GM12878 (cell line): ENCODE measurements at regions not wholly inside any gene's neighbourhood (a gene's known extent, or its start where the extent isn't known, plus 50 kb on each side); places are given as distances from the start of the nearest gene placed in this dataset.

ENCODE experiments used
- ATAC-seq: fragments of 200-7000 bp; cut with Tn5 transposase; 3 replicates; pipeline ENCODE4 v1.9.1; 2020; ENCODE audit warnings: mild to moderate bottlenecking, moderate library complexity
- BruUV-seq: library from RNA; stranded (reverse); fragments of 400-500 nt; replicated peaks from 2 replicates; lab custom pipeline; 2021; lab: Mats Ljungman, UMichigan
- CTCF ChIA-PET: fragments of 300-600 bp; sonication (Branson Sonifier 250); formaldehyde crosslinking; extraction: SDS; loops from one replicate; lab custom pipeline; 2021; ENCODE audit warnings: inconsistent platforms; lab: Yijun Ruan, JAX
- POLR2A ChIA-PET: fragments of 350-600 bp; formaldehyde crosslinking; extraction: SDS; loops from one replicate; lab custom pipeline; 2021; ENCODE audit warnings: inconsistent platforms; lab: Charles Lee
- RAD21 ChIA-PET: fragments of 300-600 bp; sonication (Branson Sonifier 250); formaldehyde crosslinking; loops from one replicate; lab custom pipeline; 2023; ENCODE audit warnings: antibody characterized with exemption; ENCODE audit not compliant: unreplicated experiment; lab: Charles Lee
- SMC1A ChIA-PET: fragments of 300-600 bp; sonication (Branson Sonifier 250); formaldehyde crosslinking; loops from one replicate; lab custom pipeline; 2023; ENCODE audit not compliant: unreplicated experiment, uncharacterized antibody; lab: Charles Lee
- DNase-seq: peaks from one replicate; pipeline ENCODE4 v3.0.0-alpha.2; 2011; ENCODE audit warnings: low read depth, low spot score
- FAIRE-seq: peaks from 3 replicates; lab custom pipeline; 2011; peaks lifted over from hg19 to GRCh38; lab: Jason Lieb, UNC
- H2AFZ ChIP-seq: 2 replicates; pipeline ENCODE4 v1.6.0; 2011; ENCODE audit warnings: low read depth, low read length, control low read depth; ENCODE audit not compliant: control insufficient read depth
- H3K27ac ChIP-seq: 2 replicates; pipeline ENCODE4 v1.5.1; 2011; ENCODE audit warnings: control low read depth; ENCODE audit not compliant: control insufficient read depth, insufficient read depth
- H3K27me3 ChIP-seq, 2 experiments: replicated peaks in 1 of 2; 2 replicates each; pipeline versions ENCODE4 v1.6.0 to v1.6.1; 2011; ENCODE audit warnings: low read length in 1 of 2; ENCODE audit not compliant: control insufficient read depth in 2 of 2, insufficient read depth in 2 of 2
- H3K36me3 ChIP-seq, 2 experiments: 2 replicates each; pipeline ENCODE4 v1.5.1; 2011; ENCODE audit warnings: low read length in 1 of 2; ENCODE audit not compliant: control insufficient read depth in 2 of 2, insufficient read depth in 2 of 2
- H3K4me1 ChIP-seq: 2 replicates; pipeline ENCODE4 v1.6.1; 2011; ENCODE audit warnings: mild to moderate bottlenecking, low read length, moderate library complexity, mixed read lengths; ENCODE audit not compliant: control insufficient read depth, insufficient read depth
- H3K4me2 ChIP-seq: 2 replicates; pipeline ENCODE4 v1.6.0; 2011; ENCODE audit warnings: control low read depth; ENCODE audit not compliant: control insufficient read depth, insufficient read depth
- H3K4me3 ChIP-seq: fragments of 200-600 bp; sonication (generic); 2 replicates; pipeline ENCODE4 v1.5.1; 2016
- H3K79me2 ChIP-seq: 2 replicates; pipeline ENCODE4 v1.6.0; 2011; ENCODE audit warnings: low read length; ENCODE audit not compliant: control insufficient read depth, insufficient read depth
- H3K9ac ChIP-seq: 2 replicates; pipeline ENCODE4 v1.8.0; 2011; ENCODE audit warnings: low read length, control low read depth, mixed read lengths; ENCODE audit not compliant: control insufficient read depth, insufficient read depth
- H3K9me3 ChIP-seq: replicated peaks from 3 replicates; pipeline ENCODE4 v1.5.1; 2011; ENCODE audit warnings: mild to moderate bottlenecking, low read length; ENCODE audit not compliant: control insufficient read depth, insufficient read depth
- H4K20me1 ChIP-seq: 2 replicates; pipeline ENCODE4 v1.6.0; 2011; ENCODE audit not compliant: control insufficient read depth, insufficient read depth
- ASH2L ChIP-seq: fragments of 300-600, 200-600 bp; sonication (generic); IDR thresholded peaks from 2 replicates; pipeline ENCODE4 v1.6.1; 2017; ENCODE audit warnings: low read depth, mild to moderate bottlenecking, borderline replicate concordance
- BACH1 ChIP-seq: fragments of 450-650 bp; IDR thresholded peaks from 2 replicates; pipeline ENCODE4 v1.6.1; 2017; ENCODE audit warnings: mild to moderate bottlenecking, borderline replicate concordance
- CEBPZ ChIP-seq: fragments of 150-350 bp; IDR thresholded peaks from 2 replicates; pipeline ENCODE4 v1.6.1; 2016; ENCODE audit warnings: low read depth, low read length
- EGR1 ChIP-seq, 2 experiments: IDR thresholded peaks; 1 replicate in 1 of 2; 2 replicates in 1 of 2; pipeline ENCODE4 v1.6.1; 2011 to 2012; ENCODE audit warnings: low read depth in 2 of 2, low read length in 2 of 2, borderline replicate concordance in 1 of 2, mild to moderate bottlenecking in 1 of 2, moderate library complexity in 1 of 2
- FOS ChIP-seq: IDR thresholded peaks from 3 replicates; pipeline ENCODE4 v1.6.1; 2011; ENCODE audit warnings: borderline replicate concordance; ENCODE audit not compliant: insufficient read length; ENCODE audit errors: extremely low read depth
- GATAD2B ChIP-seq: fragments of 450-650 bp; conservative IDR thresholded peaks from 2 replicates; pipeline ENCODE4 v1.6.1; 2017; ENCODE audit warnings: low read depth, mild to moderate bottlenecking, moderate library complexity
- KDM1A ChIP-seq: fragments of 200-600 bp; sonication (generic); IDR thresholded peaks from 2 replicates; pipeline ENCODE4 v1.6.1; 2016; ENCODE audit warnings: borderline replicate concordance
- NBN ChIP-seq: fragments of 450-650 bp; IDR thresholded peaks from 2 replicates; pipeline ENCODE4 v1.6.1; 2016
- PAX5 ChIP-seq: IDR thresholded peaks from 2 replicates; pipeline ENCODE4 v1.6.1; 2011; ENCODE audit warnings: low read depth, low read length, borderline replicate concordance
- PRDM15 ChIP-seq: fragments of 450-650 bp; formaldehyde crosslinking; IDR thresholded peaks from 2 replicates; pipeline ENCODE4 v1.4.0; 2020; ENCODE audit warnings: mild to moderate bottlenecking, moderate library complexity
- SIX5 ChIP-seq: IDR thresholded peaks from 2 replicates; pipeline ENCODE4 v1.6.1; 2011; ENCODE audit warnings: mild to moderate bottlenecking, low read depth, low read length, moderate library complexity; ENCODE audit not compliant: severe bottlenecking
- SMARCA5 ChIP-seq: fragments of 450-650 bp; IDR thresholded peaks from 2 replicates; pipeline ENCODE4 v1.6.1; 2017; ENCODE audit warnings: mild to moderate bottlenecking
- SPI1 ChIP-seq: IDR thresholded peaks from 2 replicates; pipeline ENCODE4 v1.6.1; 2011; ENCODE audit warnings: low read depth, mild to moderate bottlenecking, low read length, moderate library complexity, borderline replicate concordance; ENCODE audit not compliant: insufficient read depth
- SREBF1 ChIP-seq: IDR thresholded peaks from 2 replicates; pipeline ENCODE4 v1.6.1; 2012; ENCODE audit warnings: mild to moderate bottlenecking, low read length
- STAT1 ChIP-seq: fragments of 450-650 bp; conservative IDR thresholded peaks from 2 replicates; pipeline ENCODE4 v1.6.1; 2014; ENCODE audit warnings: antibody characterized with exemption, mild to moderate bottlenecking
- TCF3 ChIP-seq: IDR thresholded peaks from 2 replicates; pipeline ENCODE4 v1.6.1; 2012; ENCODE audit warnings: low read depth, mild to moderate bottlenecking, low read length, borderline replicate concordance; ENCODE audit not compliant: insufficient read depth
- ZNF207 ChIP-seq: fragments of 450-650 bp; IDR thresholded peaks from 2 replicates; pipeline ENCODE4 v1.6.1; 2014; ENCODE audit warnings: antibody characterized with exemption, mild to moderate bottlenecking, borderline replicate concordance
- ZNF217 ChIP-seq: fragments of 450-650 bp; IDR thresholded peaks from 2 replicates; pipeline ENCODE4 v1.6.1; 2017; ENCODE audit warnings: antibody characterized with exemption, mild to moderate bottlenecking
- ZNF384 ChIP-seq: IDR thresholded peaks from 2 replicates; pipeline ENCODE4 v1.6.1; 2012; ENCODE audit warnings: low read depth, mild to moderate bottlenecking, low read length, improper control_type of control experiment, borderline replicate concordance
- WGBS: methylation state at CpG from one replicate; pipeline ENCODE4 v1.1.6; 2016; ENCODE audit warnings: low lambda C conversion rate; ENCODE audit not compliant: insufficient replicate concordance, insufficient coverage; ENCODE audit errors: missing lambda C conversion rate; 5-methylcytosine and 5-hydroxymethylcytosine counted together
- in situ Hi-C: fragments of 300-500 bp; cut with MboI; formaldehyde crosslinking; loops from 9 replicates; pipeline ENCODE4 v1.14.3; 2018; ENCODE audit warnings: mixed read lengths
- intact Hi-C: fragments of 100-400 bp; cut with micrococcal nuclease; formaldehyde crosslinking; loops from one replicate; pipeline ENCODE4 v1.14.2; 2022; ENCODE audit not compliant: unreplicated experiment

- no peak overlapping the region for H3K4me3 ChIP-seq
- no peaks in the 10 kb centered on the region for H3K79me2 ChIP-seq
- H3K4me1 ChIP-seq: no peaks in the 10 kb centered on the region
- SMC1A ChIA-PET: interaction anchor here (1.6 to 3.8 kb wide), 2 partner anchors 8 to 11 kb away, joined by 3 to 15 read pairs; no protein-coding TSS in a partner anchor
- no peaks in the 10 kb centered on the region for H3K36me3 ChIP-seq
- no peak for TF ChIP-seq NBN
- TF ChIP-seq ASH2L: no peak
- no peak for TF ChIP-seq PRDM15 (CRISPR knock-in tag)
- TF ChIP-seq PAX5: no peak
- no peak for TF ChIP-seq SPI1
- TF ChIP-seq ZNF384: no peak
- TF ChIP-seq CEBPZ: no peak
- TF ChIP-seq SMARCA5: no peak
- TF ChIP-seq FOS: no peak
- TF ChIP-seq GATAD2B: no peak
- TF ChIP-seq KDM1A: no peak
- TF ChIP-seq SIX5: no peak
- no peak for TF ChIP-seq ZNF217
- TF ChIP-seq TCF3: no peak
- no peak for TF ChIP-seq ZNF207
- TF ChIP-seq BACH1: no peak
- no peak for TF ChIP-seq SREBF1
- no peak for TF ChIP-seq STAT1
- no peak for TF ChIP-seq EGR1 (IDR thresholded peaks at IDR 0.05; ENCODE audit: borderline replicate concordance in 1 of 2, low read depth in 2 of 2, low read length in 2 of 2)
- no peak for ATAC-seq
- no TSS peak for BruUV-seq
- RAD21 ChIA-PET: no interaction called here
- FAIRE-seq: no peak
- no peak overlapping the region for H3K9ac ChIP-seq
- in situ Hi-C loops (no loop called here), intact Hi-C loops (no loop called here)
- no peak overlapping the region for H3K27ac ChIP-seq
- no peaks in the 10 kb centered on the region for H3K27me3 ChIP-seq
- no peaks in the 10 kb centered on the region for H4K20me1 ChIP-seq
- POLR2A ChIA-PET: interaction anchor here (0.7 kb wide), 3 partner anchors 15 to 288 kb away, joined by 4 to 7 read pairs (median 4); no protein-coding TSS in a partner anchor
- whole genome bisulfite sequencing: 0% methylated on average over 2 of the region's 2 CpGs
- H3K4me2 ChIP-seq: no peak overlapping the region
- DNase-seq: no peak
- no peaks in the 10 kb centered on the region for H3K9me3 ChIP-seq
- no peak overlapping the region for H2AFZ ChIP-seq
- CTCF ChIA-PET: interaction anchor here (0.6 kb wide), 1 partner anchor 57 kb away, joined by 3 read pairs; no protein-coding TSS in a partner anchor
Observed at GRCh38 chr11:13163158-13163557, 114.4 kb upstream of the BMAL1 start.
